ENCODE measurements at regions not wholly inside any gene's neighbourhood (a gene's known extent, or its start where the extent isn't known, plus 50 kb on each side); places are given as distances from the start of the nearest gene placed in this dataset.

DNA sequence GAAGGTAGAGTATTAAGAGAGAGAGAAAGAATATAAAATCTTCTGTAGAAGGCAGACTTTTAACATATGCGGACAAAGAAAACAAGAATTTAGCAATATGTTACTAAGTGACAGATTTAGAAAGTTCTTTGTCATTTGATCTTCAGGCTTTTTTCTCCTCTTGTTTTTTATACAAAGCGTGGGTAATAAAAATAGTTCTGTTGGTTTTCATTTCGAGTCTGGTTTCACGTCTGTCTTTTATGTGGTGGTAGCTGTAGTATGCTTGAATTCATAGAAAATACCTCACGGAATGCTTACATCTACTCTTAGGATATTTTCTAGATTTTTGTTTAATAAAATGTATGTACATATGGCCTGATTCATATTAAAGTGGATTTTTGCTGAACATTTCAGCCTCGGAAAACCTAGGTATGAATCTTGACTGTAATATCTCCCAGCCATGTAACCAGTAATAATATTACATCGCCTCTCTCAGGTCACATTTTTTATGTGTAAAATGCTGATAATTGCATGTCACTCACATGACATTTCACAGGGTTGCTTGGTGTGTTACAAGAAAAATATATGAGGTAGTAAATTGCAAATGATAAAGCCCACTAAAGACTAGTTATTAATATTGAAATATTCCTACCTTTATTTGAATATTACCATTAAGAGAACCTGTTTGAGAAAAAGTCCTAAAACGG lies 72.5 kb upstream of the TAF11L2 start:
- ChIA-PET CTCF (ENCODE audit: unreplicated experiment) (no interaction called here), POLR2A (interaction anchor here (1.1 to 1.6 kb wide), 2 partner anchors 12 to 188 kb away, joined by 3 to 5 read pairs; no protein-coding TSS in a partner anchor)
- DNase-seq (ENCODE audit: low spot score) = no peak
- Histone ChIP-seq H2AFZ (ENCODE audit: low read length) (peak overlapping the region; percentile 2; the same call in 1 of the 2 replicates), H3K9me3 (ENCODE audit: low read length) (no peaks in the 10 kb centered on the region), H3K4me2 (ENCODE audit: low read length) (no peak overlapping the region), H4K20me1 (ENCODE audit: insufficient read depth, low read length) (no peaks in the 10 kb centered on the region), H3K4me1 (ENCODE audit: insufficient read depth, low read length, poor library complexity, severe bottlenecking) (peaks cover 7% of the 10 kb centered on the region), H3K79me2 (ENCODE audit: insufficient read depth, low read depth, low read length) (no peaks in the 10 kb centered on the region), H3K27ac (ENCODE audit: low read depth, low read length, poor library complexity, severe bottlenecking) (no peak overlapping the region), H3K4me3 (ENCODE audit: low read depth, low read length, poor library complexity, severe bottlenecking) (no peak overlapping the region), H3K9me2 (ENCODE audit: insufficient read depth, low read length) (no peaks in the 10 kb centered on the region), H3K36me3 (ENCODE audit: insufficient read depth, low read length) (no peaks in the 10 kb centered on the region)
- TF ChIP-seq EZH2phosphoT487 (IDR thresholded peaks at IDR 0.05; ENCODE audit: borderline replicate concordance, low read depth, low read length) = no peak
- TF ChIP-seq, protein P1, sequence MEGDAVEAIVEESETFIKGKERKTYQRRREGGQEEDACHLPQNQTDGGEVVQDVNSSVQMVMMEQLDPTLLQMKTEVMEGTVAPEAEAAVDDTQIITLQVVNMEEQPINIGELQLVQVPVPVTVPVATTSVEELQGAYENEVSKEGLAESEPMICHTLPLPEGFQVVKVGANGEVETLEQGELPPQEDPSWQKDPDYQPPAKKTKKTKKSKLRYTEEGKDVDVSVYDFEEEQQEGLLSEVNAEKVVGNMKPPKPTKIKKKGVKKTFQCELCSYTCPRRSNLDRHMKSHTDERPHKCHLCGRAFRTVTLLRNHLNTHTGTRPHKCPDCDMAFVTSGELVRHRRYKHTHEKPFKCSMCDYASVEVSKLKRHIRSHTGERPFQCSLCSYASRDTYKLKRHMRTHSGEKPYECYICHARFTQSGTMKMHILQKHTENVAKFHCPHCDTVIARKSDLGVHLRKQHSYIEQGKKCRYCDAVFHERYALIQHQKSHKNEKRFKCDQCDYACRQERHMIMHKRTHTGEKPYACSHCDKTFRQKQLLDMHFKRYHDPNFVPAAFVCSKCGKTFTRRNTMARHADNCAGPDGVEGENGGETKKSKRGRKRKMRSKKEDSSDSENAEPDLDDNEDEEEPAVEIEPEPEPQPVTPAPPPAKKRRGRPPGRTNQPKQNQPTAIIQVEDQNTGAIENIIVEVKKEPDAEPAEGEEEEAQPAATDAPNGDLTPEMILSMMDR (conservative IDR thresholded peaks at IDR 0.05; ENCODE audit: low read length) = no peak
- BruUV-seq (replicated peaks) = no TSS peak
- intact Hi-C loops (cut with micrococcal nuclease; ENCODE audit: unreplicated experiment) = no loop called here

DNA sequence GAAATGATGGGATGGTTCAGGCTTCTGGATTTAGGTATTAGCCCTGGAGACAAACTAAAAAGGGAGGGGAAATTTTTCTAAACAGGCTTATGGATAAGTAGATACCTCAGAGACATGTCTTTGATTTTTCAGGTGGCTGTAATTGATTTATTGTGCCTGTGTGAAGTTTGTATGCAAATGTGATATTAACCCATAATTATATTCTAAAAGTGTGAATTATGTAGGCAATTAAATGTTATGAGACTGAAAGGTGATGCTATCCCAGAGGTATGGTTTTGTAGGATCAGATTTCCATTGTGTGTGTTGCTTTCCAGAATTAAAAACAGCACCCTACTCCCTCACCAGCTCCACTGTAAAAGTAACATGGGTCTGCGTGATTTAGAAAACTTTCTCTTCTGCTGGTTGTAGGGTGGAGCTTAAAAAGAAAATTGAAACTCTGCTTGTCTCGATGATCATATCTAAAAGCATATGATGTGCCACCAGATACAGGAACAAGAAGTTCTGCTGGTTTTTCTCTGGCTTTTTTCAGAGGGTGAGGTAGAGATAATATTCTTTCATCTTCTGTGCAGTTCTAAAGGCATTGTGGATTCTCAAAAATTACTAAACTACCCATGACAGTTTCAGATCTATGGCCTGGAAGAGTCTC lies 71.8 kb upstream of the TAF11L2 start:
- Histone ChIP-seq H3K4me3 (ENCODE audit: low read depth, low read length, poor library complexity, severe bottlenecking) (no peak overlapping the region), H3K79me2 (ENCODE audit: insufficient read depth, low read depth, low read length) (no peaks in the 10 kb centered on the region), H3K36me3 (ENCODE audit: insufficient read depth, low read length) (no peaks in the 10 kb centered on the region), H3K9me3 (ENCODE audit: low read length) (no peaks in the 10 kb centered on the region), H3K9me2 (ENCODE audit: insufficient read depth, low read length) (no peaks in the 10 kb centered on the region), H4K20me1 (ENCODE audit: insufficient read depth, low read length) (no peaks in the 10 kb centered on the region), H2AFZ (ENCODE audit: low read length) (no peak overlapping the region), H3K4me2 (ENCODE audit: low read length) (no peak overlapping the region), H3K4me1 (ENCODE audit: insufficient read depth, low read length, poor library complexity, severe bottlenecking) (peaks cover 11% of the 10 kb centered on the region), H3K27ac (ENCODE audit: low read depth, low read length, poor library complexity, severe bottlenecking) (no peak overlapping the region)
- CTCF ChIA-PET (ENCODE audit: unreplicated experiment) = no interaction called here
- BruUV-seq (replicated peaks) = no TSS peak
- DNase-seq (ENCODE audit: low spot score) = no peak
- POLR2A ChIA-PET = interaction anchor here (0.7 to 1.6 kb wide), 5 partner anchors 11 to 877 kb away, joined by 3 to 5 read pairs (median 3); no protein-coding TSS in a partner anchor
- no peak for TF ChIP-seq EZH2phosphoT487 (IDR thresholded peaks at IDR 0.05; ENCODE audit: borderline replicate concordance, low read depth, low read length)
- TF ChIP-seq, protein P1 (conservative IDR thresholded peaks at IDR 0.05; ENCODE audit: low read length) = no peak
- intact Hi-C loops (cut with micrococcal nuclease; ENCODE audit: unreplicated experiment) = no loop called here
